ENCODE measurements at regions not wholly inside any gene's neighbourhood (a gene's known extent, or its start where the extent isn't known, plus 50 kb on each side); places are given as distances from the start of the nearest gene placed in this dataset.

DNA sequence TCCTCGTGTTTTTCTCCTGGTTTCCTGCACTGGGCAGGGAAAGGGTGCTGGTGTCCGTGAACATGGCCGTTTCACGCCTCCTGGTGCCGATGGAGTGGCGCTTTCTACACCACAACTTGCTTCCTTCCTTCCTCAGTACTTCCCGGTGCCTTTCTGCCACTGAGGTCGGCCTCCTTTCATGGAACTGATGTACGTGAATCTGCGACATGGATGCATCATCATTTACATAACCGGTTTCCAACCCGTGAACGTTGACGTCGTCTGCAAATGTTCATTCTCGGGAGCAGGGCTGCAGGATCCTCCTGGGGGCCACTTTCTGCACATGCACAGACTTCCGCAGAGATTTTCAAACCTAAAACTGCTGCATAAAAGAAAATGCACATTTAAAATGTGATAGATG, 474.4 kb downstream of the BRD1 start:
- no peak for DNase-seq (ENCODE audit: low read depth)

DNA sequence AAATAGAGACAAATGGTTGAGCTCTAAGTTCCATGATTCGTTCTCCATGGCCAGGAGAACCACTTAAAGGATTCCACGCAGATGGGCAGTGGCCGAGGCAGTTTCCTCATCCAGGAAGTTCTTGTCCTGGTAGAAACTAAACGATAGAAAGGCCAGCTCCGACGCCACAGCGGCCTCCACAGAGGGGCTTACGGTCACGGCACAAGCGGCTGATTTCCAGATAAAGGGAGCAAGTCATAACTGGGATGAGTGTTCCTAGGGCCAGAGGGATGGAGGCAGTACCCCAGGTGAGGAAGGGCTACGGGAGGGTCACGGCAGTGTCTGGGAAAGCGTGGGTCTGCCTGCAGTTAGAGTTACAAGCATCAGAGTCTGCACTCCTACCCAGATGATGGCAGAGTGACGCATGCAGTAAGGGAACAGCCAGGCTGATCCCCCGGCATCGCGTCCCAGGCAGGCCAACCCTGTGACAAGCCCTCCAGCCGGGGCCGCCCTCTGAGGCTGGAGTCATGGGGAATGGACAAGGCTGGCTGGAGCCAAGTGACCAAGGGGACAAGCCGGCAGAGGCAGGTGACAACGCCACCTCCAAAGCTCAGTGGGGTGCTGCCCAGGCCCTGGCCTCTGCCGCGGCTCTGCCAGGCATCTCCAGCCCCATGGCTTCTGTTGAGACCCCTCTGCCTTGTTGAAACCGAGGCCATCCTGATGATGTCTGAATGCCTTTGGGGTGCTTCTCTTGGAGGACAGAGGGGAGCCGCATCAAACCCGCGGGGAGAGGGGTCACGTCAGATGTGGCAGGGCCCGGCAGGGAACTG, 475.1 kb downstream of the BRD1 start:
- H3K4me3 ChIP-seq (ENCODE audit: low read depth, low read length) = no peak overlapping the region
- TF ChIP-seq MYC (IDR thresholded peaks at IDR 0.05; ENCODE audit: low read depth, low read length) = no peak
- TF ChIP-seq, protein P1, sequence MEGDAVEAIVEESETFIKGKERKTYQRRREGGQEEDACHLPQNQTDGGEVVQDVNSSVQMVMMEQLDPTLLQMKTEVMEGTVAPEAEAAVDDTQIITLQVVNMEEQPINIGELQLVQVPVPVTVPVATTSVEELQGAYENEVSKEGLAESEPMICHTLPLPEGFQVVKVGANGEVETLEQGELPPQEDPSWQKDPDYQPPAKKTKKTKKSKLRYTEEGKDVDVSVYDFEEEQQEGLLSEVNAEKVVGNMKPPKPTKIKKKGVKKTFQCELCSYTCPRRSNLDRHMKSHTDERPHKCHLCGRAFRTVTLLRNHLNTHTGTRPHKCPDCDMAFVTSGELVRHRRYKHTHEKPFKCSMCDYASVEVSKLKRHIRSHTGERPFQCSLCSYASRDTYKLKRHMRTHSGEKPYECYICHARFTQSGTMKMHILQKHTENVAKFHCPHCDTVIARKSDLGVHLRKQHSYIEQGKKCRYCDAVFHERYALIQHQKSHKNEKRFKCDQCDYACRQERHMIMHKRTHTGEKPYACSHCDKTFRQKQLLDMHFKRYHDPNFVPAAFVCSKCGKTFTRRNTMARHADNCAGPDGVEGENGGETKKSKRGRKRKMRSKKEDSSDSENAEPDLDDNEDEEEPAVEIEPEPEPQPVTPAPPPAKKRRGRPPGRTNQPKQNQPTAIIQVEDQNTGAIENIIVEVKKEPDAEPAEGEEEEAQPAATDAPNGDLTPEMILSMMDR (IDR thresholded peaks at IDR 0.05; ENCODE audit: low read depth, low read length) = no peak
- TF ChIP-seq, protein P2, sequence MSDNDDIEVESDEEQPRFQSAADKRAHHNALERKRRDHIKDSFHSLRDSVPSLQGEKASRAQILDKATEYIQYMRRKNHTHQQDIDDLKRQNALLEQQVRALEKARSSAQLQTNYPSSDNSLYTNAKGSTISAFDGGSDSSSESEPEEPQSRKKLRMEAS (IDR thresholded peaks at IDR 0.05; ENCODE audit: low read depth, low read length) = no peak
- no peak for DNase-seq (ENCODE audit: low read depth)

More for the DNA sequence above, 474.4 kb downstream of the BRD1 start:
- TF ChIP-seq MYC (IDR thresholded peaks at IDR 0.05; ENCODE audit: low read depth, low read length) (no peak), POLR2A (IDR thresholded peaks at IDR 0.05; ENCODE audit: extremely low read depth, insufficient read length) (no peak)
- TF ChIP-seq, protein P2 (IDR thresholded peaks at IDR 0.05; ENCODE audit: low read depth, low read length) = no peak
- TF ChIP-seq, protein P1 (IDR thresholded peaks at IDR 0.05; ENCODE audit: low read depth, low read length) = no peak
- no peak overlapping the region for H3K4me3 ChIP-seq (ENCODE audit: low read depth, low read length)

DNA sequence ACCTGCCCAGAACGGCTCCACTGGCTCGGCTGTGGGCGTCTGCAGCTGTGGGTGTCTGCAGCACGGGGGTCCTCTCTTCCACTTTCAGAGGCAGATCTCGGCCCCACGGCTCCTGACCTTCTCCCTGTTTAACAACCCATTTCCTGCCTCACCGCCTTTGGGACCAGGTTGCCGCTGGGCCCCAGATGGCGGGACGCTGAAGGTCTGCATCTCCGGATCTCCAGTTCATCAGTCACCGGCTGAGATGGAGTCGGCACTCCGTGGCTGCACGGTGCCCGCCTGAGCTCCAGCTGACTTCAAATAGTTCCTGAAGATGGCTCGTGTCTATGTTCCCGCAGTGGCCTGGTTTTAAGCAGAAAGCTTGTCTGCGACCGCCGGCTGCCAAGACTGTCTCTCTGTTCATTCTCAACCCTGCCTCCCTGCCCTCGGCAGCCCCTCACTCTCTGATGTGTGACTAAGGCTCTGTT, 475.9 kb downstream of the BRD1 start:
- H3K4me3 ChIP-seq (ENCODE audit: low read depth, low read length) = no peak overlapping the region
- no peak for TF ChIP-seq POLR2A (IDR thresholded peaks at IDR 0.05; ENCODE audit: extremely low read depth, insufficient read length)
- TF ChIP-seq, protein P1 (IDR thresholded peaks at IDR 0.05; ENCODE audit: low read depth, low read length) = no peak
- TF ChIP-seq MYC (IDR thresholded peaks at IDR 0.05; ENCODE audit: low read depth, low read length) = no peak
- TF ChIP-seq, protein P2 (IDR thresholded peaks at IDR 0.05; ENCODE audit: low read depth, low read length) = no peak
- no peak for DNase-seq (ENCODE audit: low read depth)

DNA sequence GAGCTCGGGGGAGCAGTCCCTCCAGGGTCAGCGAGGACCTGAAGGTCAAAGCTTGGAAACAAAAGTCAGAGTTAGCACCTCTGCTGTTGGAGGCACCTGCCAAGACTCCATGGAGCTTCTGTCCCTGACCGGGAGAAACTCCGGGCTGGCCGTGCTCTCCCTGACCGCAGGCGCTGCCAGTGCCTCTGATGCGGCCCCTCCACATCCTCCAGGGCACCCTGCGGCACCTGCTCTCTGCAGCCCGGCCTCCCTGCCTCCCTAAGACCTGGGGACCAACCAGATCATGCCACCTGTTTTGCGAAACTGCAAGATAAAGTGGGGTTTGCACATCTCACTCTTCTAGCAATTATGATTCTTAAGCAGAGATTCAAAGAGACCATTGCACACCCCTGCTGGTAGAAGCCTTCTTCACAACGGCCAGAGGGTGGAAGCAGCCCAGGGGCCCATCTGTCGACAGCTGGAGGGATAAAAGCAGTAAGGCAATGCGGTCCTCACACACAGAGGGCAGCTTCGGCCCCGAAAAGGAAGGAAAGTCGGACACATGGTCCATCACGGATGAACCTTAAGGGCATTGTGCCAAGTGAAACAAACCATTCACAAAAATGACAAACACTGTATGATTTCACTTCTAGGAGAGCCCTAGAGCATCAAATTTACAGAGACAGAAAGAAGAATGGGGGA, 477.1 kb downstream of the BRD1 start:
- TF ChIP-seq MYC (IDR thresholded peaks at IDR 0.05; ENCODE audit: low read depth, low read length) (no peak), POLR2A (IDR thresholded peaks at IDR 0.05; ENCODE audit: extremely low read depth, insufficient read length) (no peak)
- TF ChIP-seq, protein P2 (IDR thresholded peaks at IDR 0.05; ENCODE audit: low read depth, low read length) = no peak
- TF ChIP-seq, protein P1 (IDR thresholded peaks at IDR 0.05; ENCODE audit: low read depth, low read length) = no peak
- DNase-seq (ENCODE audit: low read depth) = peak; percentile 23
- H3K4me3 ChIP-seq (ENCODE audit: low read depth, low read length) = no peak overlapping the region

DNA sequence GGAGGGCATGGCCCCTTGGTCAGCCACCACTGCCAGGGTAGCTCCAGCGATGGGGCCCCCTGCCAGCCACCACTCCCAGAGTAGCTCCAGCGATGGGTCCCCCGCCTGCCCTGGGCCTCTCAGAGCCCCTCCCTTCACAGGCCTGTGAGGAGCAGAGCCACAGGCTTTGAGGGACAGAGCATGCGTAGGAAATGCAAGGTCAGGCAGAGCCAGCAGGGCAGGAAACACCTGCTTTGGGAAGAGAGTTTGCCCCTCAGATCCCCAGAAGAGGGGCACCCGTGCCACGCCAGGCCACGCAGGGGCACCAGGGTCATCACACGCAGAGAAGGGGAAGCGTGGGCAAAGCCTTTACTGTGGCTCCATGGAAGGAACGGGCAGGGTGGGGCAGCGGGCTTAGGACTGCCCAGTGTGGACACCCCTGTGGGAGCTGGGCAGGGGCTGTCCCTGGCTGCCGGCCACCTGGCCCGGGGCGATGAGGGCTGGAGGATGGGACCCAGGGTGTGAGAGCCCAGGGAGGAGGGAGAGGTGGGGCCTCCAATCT, 477.8 kb downstream of the BRD1 start:
- no peak overlapping the region for H3K4me3 ChIP-seq (ENCODE audit: low read depth, low read length)
- no peak for DNase-seq (ENCODE audit: low read depth)
- TF ChIP-seq POLR2A (IDR thresholded peaks at IDR 0.05; ENCODE audit: extremely low read depth, insufficient read length) (no peak), MYC (IDR thresholded peaks at IDR 0.05; ENCODE audit: low read depth, low read length) (no peak)
- TF ChIP-seq, protein P1 (IDR thresholded peaks at IDR 0.05; ENCODE audit: low read depth, low read length) = no peak
- TF ChIP-seq, protein P2 (IDR thresholded peaks at IDR 0.05; ENCODE audit: low read depth, low read length) = no peak

Measured in NB4 (cell line).